ENCODE measurements at regions not wholly inside any gene's neighbourhood (a gene's known extent, or its start where the extent isn't known, plus 50 kb on each side); places are given as distances from the start of the nearest gene placed in this dataset.

DNA sequence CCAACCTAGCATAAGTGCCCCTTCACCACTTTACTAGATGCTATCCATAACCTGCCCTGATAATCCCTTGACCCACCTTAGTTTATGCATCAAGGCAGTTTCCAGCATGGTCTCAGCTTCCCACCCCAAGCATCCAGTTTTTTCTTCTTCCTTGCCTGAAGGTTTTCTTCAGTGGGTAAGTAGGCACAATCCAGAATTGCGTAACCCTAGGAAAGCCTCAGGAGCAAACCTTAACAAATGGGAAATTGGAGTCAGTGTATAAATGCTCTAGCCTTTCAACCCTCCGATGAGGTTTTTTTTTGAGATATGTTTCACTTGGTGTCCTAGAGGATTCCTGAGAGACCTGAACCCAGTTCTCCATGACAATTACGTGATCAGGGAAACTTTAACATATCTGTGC is 614.0 kb upstream of the BOD1L1 start:
- H3K4me2 ChIP-seq (ENCODE audit: low read length), result no peak overlapping the region
- H3K27ac ChIP-seq (ENCODE audit: low read depth, low read length), result no peak overlapping the region
- no peaks in the 10 kb centered on the region for H3K27me3 ChIP-seq (ENCODE audit: control insufficient read depth, low read length)
- TF ChIP-seq, protein P1, sequence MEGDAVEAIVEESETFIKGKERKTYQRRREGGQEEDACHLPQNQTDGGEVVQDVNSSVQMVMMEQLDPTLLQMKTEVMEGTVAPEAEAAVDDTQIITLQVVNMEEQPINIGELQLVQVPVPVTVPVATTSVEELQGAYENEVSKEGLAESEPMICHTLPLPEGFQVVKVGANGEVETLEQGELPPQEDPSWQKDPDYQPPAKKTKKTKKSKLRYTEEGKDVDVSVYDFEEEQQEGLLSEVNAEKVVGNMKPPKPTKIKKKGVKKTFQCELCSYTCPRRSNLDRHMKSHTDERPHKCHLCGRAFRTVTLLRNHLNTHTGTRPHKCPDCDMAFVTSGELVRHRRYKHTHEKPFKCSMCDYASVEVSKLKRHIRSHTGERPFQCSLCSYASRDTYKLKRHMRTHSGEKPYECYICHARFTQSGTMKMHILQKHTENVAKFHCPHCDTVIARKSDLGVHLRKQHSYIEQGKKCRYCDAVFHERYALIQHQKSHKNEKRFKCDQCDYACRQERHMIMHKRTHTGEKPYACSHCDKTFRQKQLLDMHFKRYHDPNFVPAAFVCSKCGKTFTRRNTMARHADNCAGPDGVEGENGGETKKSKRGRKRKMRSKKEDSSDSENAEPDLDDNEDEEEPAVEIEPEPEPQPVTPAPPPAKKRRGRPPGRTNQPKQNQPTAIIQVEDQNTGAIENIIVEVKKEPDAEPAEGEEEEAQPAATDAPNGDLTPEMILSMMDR (IDR thresholded peaks at IDR 0.05; ENCODE audit: low read depth, low read length, poor library complexity, severe bottlenecking), result no peak
- TF ChIP-seq EZH2phosphoT487 (IDR thresholded peaks at IDR 0.05; ENCODE audit: borderline replicate concordance, low read length), result no peak
- H3K4me3 ChIP-seq (ENCODE audit: low read length), result no peak overlapping the region
- no peaks in the 10 kb centered on the region for H3K79me2 ChIP-seq (ENCODE audit: control insufficient read depth, low read length)
- no peaks in the 10 kb centered on the region for H3K36me3 ChIP-seq (ENCODE audit: control insufficient read depth, low read length)
- no peaks in the 10 kb centered on the region for H3F3A ChIP-seq (ENCODE audit: control insufficient read depth, insufficient read depth)
- H3K9me3 ChIP-seq (ENCODE audit: control insufficient read depth, insufficient read depth, low read length), result no peaks in the 10 kb centered on the region
- no peaks in the 10 kb centered on the region for H3K4me1 ChIP-seq (ENCODE audit: control insufficient read depth, low read length)
- H4K20me1 ChIP-seq (ENCODE audit: control insufficient read depth, insufficient read depth, low read depth, low read length), result no peaks in the 10 kb centered on the region
- no peaks in the 10 kb centered on the region for H3K9me2 ChIP-seq (replicated peaks; ENCODE audit: control insufficient read depth, low read length)

DNA sequence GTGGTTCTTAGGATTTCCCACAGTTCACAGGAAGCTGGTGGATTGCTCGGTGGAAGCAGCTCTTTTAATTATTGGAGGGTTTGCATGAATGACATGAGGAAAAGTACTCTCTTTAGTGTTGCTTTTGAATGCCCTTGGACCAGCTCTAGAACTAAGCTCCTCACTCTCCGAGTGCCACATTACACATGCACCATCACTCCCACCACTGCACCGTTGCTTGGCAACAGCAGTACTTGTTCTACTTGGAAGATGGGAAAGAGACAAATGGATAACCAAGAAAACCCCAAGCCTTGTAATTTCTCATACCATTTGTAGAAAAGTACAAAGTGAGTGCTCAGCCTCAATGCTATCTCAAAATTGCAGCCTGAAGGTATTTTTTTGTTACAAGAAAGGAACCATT is 620.2 kb upstream of the BOD1L1 start:
- Histone ChIP-seq H3K36me3 (ENCODE audit: control insufficient read depth, low read length) (no peaks in the 10 kb centered on the region), H3K9me2 (replicated peaks; ENCODE audit: control insufficient read depth, low read length) (no peaks in the 10 kb centered on the region), H3K27me3 (ENCODE audit: control insufficient read depth, low read length) (no peaks in the 10 kb centered on the region), H3F3A (ENCODE audit: control insufficient read depth, insufficient read depth) (no peaks in the 10 kb centered on the region), H3K4me3 (ENCODE audit: low read length) (no peak overlapping the region), H3K79me2 (ENCODE audit: control insufficient read depth, low read length) (no peaks in the 10 kb centered on the region), H3K4me2 (ENCODE audit: low read length) (no peak overlapping the region), H3K27ac (ENCODE audit: low read depth, low read length) (no peak overlapping the region), H3K4me1 (ENCODE audit: control insufficient read depth, low read length) (no peaks in the 10 kb centered on the region), H4K20me1 (ENCODE audit: control insufficient read depth, insufficient read depth, low read depth, low read length) (no peaks in the 10 kb centered on the region), H3K9me3 (ENCODE audit: control insufficient read depth, insufficient read depth, low read length) (no peaks in the 10 kb centered on the region)
- no peak for TF ChIP-seq EZH2phosphoT487 (IDR thresholded peaks at IDR 0.05; ENCODE audit: borderline replicate concordance, low read length)
- TF ChIP-seq, protein P1 (IDR thresholded peaks at IDR 0.05; ENCODE audit: low read depth, low read length, poor library complexity, severe bottlenecking), result no peak

DNA sequence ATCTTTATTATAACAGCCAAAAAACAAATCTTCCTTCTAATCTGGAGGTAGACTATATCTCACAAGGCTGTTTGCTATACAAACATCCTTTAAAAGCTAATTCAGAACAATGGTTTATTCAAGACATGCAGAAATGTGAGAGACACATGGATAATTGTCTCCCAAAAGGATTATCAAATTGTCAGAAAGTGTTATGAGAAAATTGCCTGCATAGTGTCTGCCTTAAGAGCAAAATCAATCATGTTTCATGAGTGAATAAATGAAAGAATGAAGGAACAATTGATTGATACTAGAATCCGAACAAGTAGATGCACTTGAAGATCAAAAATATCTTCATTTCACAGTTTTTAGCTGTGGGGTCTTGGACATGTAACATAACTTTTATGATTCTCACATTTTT is 621.7 kb upstream of the BOD1L1 start:
- Histone ChIP-seq H3K4me1 (ENCODE audit: control insufficient read depth, low read length) (no peaks in the 10 kb centered on the region), H3K9me3 (ENCODE audit: control insufficient read depth, insufficient read depth, low read length) (no peaks in the 10 kb centered on the region), H3K27ac (ENCODE audit: low read depth, low read length) (no peak overlapping the region), H4K20me1 (ENCODE audit: control insufficient read depth, insufficient read depth, low read depth, low read length) (no peaks in the 10 kb centered on the region), H3K27me3 (ENCODE audit: control insufficient read depth, low read length) (no peaks in the 10 kb centered on the region), H3K79me2 (ENCODE audit: control insufficient read depth, low read length) (no peaks in the 10 kb centered on the region), H3K4me2 (ENCODE audit: low read length) (no peak overlapping the region), H3K36me3 (ENCODE audit: control insufficient read depth, low read length) (no peaks in the 10 kb centered on the region), H3F3A (ENCODE audit: control insufficient read depth, insufficient read depth) (no peaks in the 10 kb centered on the region), H3K9me2 (replicated peaks; ENCODE audit: control insufficient read depth, low read length) (no peaks in the 10 kb centered on the region), H3K4me3 (ENCODE audit: low read length) (no peak overlapping the region)
- TF ChIP-seq, protein P1 (IDR thresholded peaks at IDR 0.05; ENCODE audit: low read depth, low read length, poor library complexity, severe bottlenecking), result no peak
- no peak for TF ChIP-seq EZH2phosphoT487 (IDR thresholded peaks at IDR 0.05; ENCODE audit: borderline replicate concordance, low read length)

DNA sequence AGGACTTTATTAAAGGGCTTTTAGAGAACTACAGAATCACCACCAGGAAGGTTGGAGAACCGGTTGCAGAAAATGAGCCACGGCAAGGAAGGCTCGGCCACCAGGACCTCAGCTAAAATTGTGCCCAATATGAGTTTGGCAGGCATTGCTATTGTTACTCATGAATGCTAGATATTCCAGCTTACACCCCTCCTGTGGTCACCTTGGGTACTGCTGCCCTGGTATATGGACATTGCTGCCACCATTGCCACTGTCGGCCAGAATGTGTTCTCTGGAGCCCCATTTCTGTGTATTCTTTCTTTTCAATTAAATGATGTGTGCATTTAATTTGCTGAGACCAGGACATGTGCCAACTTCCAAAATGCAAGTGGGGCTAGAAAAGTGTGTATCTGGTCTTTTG is 626.7 kb upstream of the BOD1L1 start:
- no peak overlapping the region for H3K4me2 ChIP-seq (ENCODE audit: low read length)
- H3K4me1 ChIP-seq (ENCODE audit: control insufficient read depth, low read length), result no peaks in the 10 kb centered on the region
- no peaks in the 10 kb centered on the region for H3K36me3 ChIP-seq (ENCODE audit: control insufficient read depth, low read length)
- no peaks in the 10 kb centered on the region for H3F3A ChIP-seq (ENCODE audit: control insufficient read depth, insufficient read depth)
- H3K79me2 ChIP-seq (ENCODE audit: control insufficient read depth, low read length), result no peaks in the 10 kb centered on the region
- no peaks in the 10 kb centered on the region for H3K9me3 ChIP-seq (ENCODE audit: control insufficient read depth, insufficient read depth, low read length)
- TF ChIP-seq, protein P1 (IDR thresholded peaks at IDR 0.05; ENCODE audit: low read depth, low read length, poor library complexity, severe bottlenecking), result peak; percentile 27
- TF ChIP-seq EZH2phosphoT487 (IDR thresholded peaks at IDR 0.05; ENCODE audit: borderline replicate concordance, low read length), result no peak
- no peaks in the 10 kb centered on the region for H3K27me3 ChIP-seq (ENCODE audit: control insufficient read depth, low read length)
- no peaks in the 10 kb centered on the region for H4K20me1 ChIP-seq (ENCODE audit: control insufficient read depth, insufficient read depth, low read depth, low read length)
- no peak overlapping the region for H3K4me3 ChIP-seq (ENCODE audit: low read length)
- H3K27ac ChIP-seq (ENCODE audit: low read depth, low read length), result no peak overlapping the region
- H3K9me2 ChIP-seq (replicated peaks; ENCODE audit: control insufficient read depth, low read length), result no peaks in the 10 kb centered on the region

Data from DOHH2 (cell line).